HCT116 (cell line): ENCODE measurements at regions not wholly inside any gene's neighbourhood (a gene's known extent, or its start where the extent isn't known, plus 50 kb on each side); places are given as distances from the start of the nearest gene placed in this dataset.

Experiments
- EZH2 ChIP-seq: fragments of 200-600 bp; sonication (generic); IDR thresholded peaks from 2 replicates; pipeline ENCODE4 v1.6.1; 2017; ENCODE audit warnings: antibody characterized with exemption, mixed run types
- POLR2A ChIP-seq: IDR thresholded peaks from 2 replicates; pipeline ENCODE4 v1.7.0; 2011; ENCODE audit warnings: borderline replicate concordance; ENCODE audit not compliant: insufficient read depth, insufficient read length; ENCODE audit errors: extremely low read depth
- RAD21 ChIP-seq: IDR thresholded peaks from 2 replicates; pipeline ENCODE4 v1.6.1; 2012; ENCODE audit warnings: low read depth, mild to moderate bottlenecking
- SIN3A ChIP-seq: IDR thresholded peaks from 2 replicates; pipeline ENCODE4 v1.6.1; 2012; ENCODE audit warnings: low read depth
- ZFX ChIP-seq: fragments of 450-650 bp; IDR thresholded peaks from 2 replicates; pipeline ENCODE4 v1.6.1; 2017
- TF ChIP-seq, protein P1 (sequence below), 3 experiments: fragments of 200-600 bp in 1 of 3; sonication (generic) in 1 of 3; IDR thresholded peaks in 2 of 3; conservative IDR thresholded peaks in 1 of 3; 2 replicates each; pipeline ENCODE4 v1.5.1; 2012 to 2017; ENCODE audit warnings: low read depth in 2 of 3, low read length in 2 of 3, antibody characterized with exemption in 1 of 3, borderline replicate concordance in 1 of 3, control low read depth in 1 of 3, mild to moderate bottlenecking in 1 of 3, mixed read lengths in 1 of 3, mixed run types in 1 of 3, moderate library complexity in 1 of 3; ENCODE audit not compliant: insufficient read depth in 1 of 3
- TF ChIP-seq, protein P2 (sequence below): IDR thresholded peaks from 2 replicates; pipeline ENCODE4 v1.6.1; 2012; ENCODE audit warnings: low read depth

DNA sequence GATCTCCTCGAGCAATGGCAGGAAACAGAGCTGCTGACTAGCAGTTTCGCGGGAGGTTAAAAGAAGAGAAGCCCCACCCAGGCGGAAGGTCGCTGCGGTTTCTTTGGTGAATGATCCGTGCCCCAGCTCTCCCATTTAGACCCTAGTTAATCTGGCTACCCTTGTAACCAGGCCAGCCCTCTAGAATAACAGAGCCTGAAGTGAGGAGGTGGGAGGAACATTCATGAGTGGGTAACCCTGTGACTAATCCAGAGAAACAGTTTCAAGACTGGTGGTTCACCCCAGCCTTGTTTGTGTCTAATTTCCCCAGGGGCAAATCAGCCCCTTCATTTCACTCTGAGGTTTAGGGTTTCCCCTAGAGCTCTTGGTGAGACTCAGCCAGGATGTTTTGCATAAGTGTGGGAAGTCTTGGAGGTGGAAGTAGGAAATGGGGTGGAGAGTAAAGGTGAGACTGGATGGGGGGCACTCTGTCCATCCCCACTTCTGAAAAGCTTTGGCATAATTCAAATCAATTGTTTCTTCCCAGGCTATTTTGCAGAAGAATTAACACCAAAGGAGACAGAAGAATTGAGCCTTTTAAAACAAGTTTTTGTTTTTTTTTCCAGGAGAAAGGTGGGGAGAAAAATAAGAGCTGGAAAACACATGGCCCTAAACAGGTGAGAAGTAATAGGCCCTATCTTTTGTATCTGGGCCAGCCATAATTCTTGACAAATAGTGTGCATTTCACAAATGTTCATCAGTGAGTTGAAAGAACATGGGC, 303.1 kb downstream of the RPLP1 start:
- TF ChIP-seq, protein P1, sequence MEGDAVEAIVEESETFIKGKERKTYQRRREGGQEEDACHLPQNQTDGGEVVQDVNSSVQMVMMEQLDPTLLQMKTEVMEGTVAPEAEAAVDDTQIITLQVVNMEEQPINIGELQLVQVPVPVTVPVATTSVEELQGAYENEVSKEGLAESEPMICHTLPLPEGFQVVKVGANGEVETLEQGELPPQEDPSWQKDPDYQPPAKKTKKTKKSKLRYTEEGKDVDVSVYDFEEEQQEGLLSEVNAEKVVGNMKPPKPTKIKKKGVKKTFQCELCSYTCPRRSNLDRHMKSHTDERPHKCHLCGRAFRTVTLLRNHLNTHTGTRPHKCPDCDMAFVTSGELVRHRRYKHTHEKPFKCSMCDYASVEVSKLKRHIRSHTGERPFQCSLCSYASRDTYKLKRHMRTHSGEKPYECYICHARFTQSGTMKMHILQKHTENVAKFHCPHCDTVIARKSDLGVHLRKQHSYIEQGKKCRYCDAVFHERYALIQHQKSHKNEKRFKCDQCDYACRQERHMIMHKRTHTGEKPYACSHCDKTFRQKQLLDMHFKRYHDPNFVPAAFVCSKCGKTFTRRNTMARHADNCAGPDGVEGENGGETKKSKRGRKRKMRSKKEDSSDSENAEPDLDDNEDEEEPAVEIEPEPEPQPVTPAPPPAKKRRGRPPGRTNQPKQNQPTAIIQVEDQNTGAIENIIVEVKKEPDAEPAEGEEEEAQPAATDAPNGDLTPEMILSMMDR (IDR thresholded peaks at IDR 0.05 in 2 of 3, conservative IDR thresholded peaks at IDR 0.05 in 1 of 3; ENCODE audit: borderline replicate concordance in 1 of 3, insufficient read depth in 1 of 3, low read depth in 2 of 3, low read length in 2 of 3): no peak
- TF ChIP-seq RAD21: no peak
- no peak for TF ChIP-seq EZH2
- TF ChIP-seq, protein P2, sequence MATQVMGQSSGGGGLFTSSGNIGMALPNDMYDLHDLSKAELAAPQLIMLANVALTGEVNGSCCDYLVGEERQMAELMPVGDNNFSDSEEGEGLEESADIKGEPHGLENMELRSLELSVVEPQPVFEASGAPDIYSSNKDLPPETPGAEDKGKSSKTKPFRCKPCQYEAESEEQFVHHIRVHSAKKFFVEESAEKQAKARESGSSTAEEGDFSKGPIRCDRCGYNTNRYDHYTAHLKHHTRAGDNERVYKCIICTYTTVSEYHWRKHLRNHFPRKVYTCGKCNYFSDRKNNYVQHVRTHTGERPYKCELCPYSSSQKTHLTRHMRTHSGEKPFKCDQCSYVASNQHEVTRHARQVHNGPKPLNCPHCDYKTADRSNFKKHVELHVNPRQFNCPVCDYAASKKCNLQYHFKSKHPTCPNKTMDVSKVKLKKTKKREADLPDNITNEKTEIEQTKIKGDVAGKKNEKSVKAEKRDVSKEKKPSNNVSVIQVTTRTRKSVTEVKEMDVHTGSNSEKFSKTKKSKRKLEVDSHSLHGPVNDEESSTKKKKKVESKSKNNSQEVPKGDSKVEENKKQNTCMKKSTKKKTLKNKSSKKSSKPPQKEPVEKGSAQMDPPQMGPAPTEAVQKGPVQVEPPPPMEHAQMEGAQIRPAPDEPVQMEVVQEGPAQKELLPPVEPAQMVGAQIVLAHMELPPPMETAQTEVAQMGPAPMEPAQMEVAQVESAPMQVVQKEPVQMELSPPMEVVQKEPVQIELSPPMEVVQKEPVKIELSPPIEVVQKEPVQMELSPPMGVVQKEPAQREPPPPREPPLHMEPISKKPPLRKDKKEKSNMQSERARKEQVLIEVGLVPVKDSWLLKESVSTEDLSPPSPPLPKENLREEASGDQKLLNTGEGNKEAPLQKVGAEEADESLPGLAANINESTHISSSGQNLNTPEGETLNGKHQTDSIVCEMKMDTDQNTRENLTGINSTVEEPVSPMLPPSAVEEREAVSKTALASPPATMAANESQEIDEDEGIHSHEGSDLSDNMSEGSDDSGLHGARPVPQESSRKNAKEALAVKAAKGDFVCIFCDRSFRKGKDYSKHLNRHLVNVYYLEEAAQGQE: no peak
- TF ChIP-seq SIN3A: no peak
- TF ChIP-seq POLR2A: no peak
- TF ChIP-seq ZFX: no peak
